Thyroid gland (tissue), 4 donors: ENCODE measurements at regions not wholly inside any gene's neighbourhood (a gene's known extent, or its start where the extent isn't known, plus 50 kb on each side); places are given as distances from the start of the nearest gene placed in this dataset.

Experiments used
- DNase-seq, 2 donors: peaks; one replicate each; pipeline ENCODE4 v3.0.0-alpha.2; 2019
- H3K27ac ChIP-seq, 3 donors: fragments of 200-600 bp; sonication (generic); 1 replicate in 2 of 3; 2 replicates in 1 of 3; pipeline ENCODE4 v1.5.1; 2016 to 2019; ENCODE audit warnings: mild to moderate bottlenecking in 1 of 3, moderate library complexity in 1 of 3
- H3K27me3 ChIP-seq: fragments of 200-600 bp; sonication (generic); one replicate; pipeline ENCODE4 v1.5.1; 2019
- H3K36me3 ChIP-seq, 2 donors: fragments of 200-600 bp; sonication (generic); one replicate each; pipeline ENCODE4 v1.5.1; 2016 to 2019
- H3K4me1 ChIP-seq, 2 donors: fragments of 200-600 bp; sonication (generic); one replicate each; pipeline ENCODE4 v1.5.1; 2017 to 2019
- H3K4me3 ChIP-seq, 3 donors: fragments of 200-600 bp; sonication (generic); replicated peaks in 1 of 3; 1 replicate in 2 of 3; 2 replicates in 1 of 3; pipeline ENCODE4 v1.5.1; 2016; ENCODE audit warnings: mild to moderate bottlenecking in 1 of 3
- H3K9me3 ChIP-seq: fragments of 200-600 bp; sonication (generic); one replicate; pipeline ENCODE4 v1.5.1; 2017
- POLR2A ChIP-seq, 2 donors: fragments of 450-650 bp; IDR thresholded peaks; one replicate each; pipeline ENCODE4 v1.6.1; 2017; ENCODE audit warnings: antibody characterized with exemption in 2 of 2, mild to moderate bottlenecking in 2 of 2, moderate library complexity in 1 of 2
- WGBS, 2 donors: methylation state at CpG; one replicate each; pipeline ENCODE4 v1.1.5; 2017; 5-methylcytosine and 5-hydroxymethylcytosine counted together
- intact Hi-C: fragments of 100-400 bp; cut with DNase I; formaldehyde crosslinking; loops from one replicate; pipeline ENCODE4 v1.15.1; 2023
- TF ChIP-seq, protein P1 (sequence below), 6 experiments: fragments of 200-600 bp in 3 of 6; fragments of 450-650 bp in 3 of 6; sonication (generic) in 3 of 6; IDR thresholded peaks; one replicate each; pipeline ENCODE4 v1.5.1; 2016 to 2019; ENCODE audit warnings: antibody characterized with exemption in 6 of 6, mild to moderate bottlenecking in 2 of 6, inconsistent platforms in 1 of 6, moderate library complexity in 1 of 6

DNA sequence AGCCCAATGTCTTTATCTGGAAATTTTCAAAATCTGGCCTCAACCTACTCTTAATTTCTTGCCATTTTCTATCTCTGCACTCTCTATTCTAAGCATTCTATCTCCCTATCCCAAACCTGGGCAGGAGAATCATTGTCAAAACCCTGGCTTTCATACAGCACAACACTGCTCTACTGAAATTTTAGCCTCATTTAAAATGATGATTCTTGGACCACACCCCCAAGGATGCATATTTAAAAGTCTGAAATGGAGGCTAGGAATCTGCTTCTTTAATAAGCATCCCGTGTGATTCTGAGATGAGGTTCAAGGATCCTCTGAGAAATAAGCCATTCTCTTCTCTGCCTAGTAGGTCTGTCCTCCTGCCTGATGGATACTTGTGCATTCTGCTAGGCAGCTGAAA is 50.8 kb upstream of the EGR2 start:
- TF ChIP-seq, protein P1, sequence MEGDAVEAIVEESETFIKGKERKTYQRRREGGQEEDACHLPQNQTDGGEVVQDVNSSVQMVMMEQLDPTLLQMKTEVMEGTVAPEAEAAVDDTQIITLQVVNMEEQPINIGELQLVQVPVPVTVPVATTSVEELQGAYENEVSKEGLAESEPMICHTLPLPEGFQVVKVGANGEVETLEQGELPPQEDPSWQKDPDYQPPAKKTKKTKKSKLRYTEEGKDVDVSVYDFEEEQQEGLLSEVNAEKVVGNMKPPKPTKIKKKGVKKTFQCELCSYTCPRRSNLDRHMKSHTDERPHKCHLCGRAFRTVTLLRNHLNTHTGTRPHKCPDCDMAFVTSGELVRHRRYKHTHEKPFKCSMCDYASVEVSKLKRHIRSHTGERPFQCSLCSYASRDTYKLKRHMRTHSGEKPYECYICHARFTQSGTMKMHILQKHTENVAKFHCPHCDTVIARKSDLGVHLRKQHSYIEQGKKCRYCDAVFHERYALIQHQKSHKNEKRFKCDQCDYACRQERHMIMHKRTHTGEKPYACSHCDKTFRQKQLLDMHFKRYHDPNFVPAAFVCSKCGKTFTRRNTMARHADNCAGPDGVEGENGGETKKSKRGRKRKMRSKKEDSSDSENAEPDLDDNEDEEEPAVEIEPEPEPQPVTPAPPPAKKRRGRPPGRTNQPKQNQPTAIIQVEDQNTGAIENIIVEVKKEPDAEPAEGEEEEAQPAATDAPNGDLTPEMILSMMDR (IDR thresholded peaks at IDR 0.05) = no peak
- no peak for TF ChIP-seq POLR2A (IDR thresholded peaks at IDR 0.05)
- 92 to 94% methylated on average over 1 of the region's 1 CpG for WGBS, 2 donors

DNA sequence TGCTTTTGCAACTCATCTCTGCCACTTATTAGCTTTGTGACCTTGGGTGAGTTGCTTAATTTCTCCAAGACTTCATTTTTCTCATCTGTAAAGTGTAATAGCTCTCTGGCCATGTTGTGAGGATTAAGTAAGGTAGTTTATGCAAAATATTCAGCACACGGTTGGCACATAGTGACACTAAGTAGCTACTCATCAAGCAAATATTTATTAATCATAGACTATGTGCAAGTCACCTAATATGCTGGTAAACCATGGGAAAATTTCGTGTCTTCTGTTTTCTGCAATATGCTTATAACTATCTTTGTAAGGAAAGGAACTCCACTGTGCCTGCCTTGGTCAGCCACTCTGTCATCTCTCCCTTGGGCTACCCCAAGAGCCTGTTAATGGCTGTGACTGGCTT is 50.3 kb upstream of the EGR2 start:
- Histone ChIP-seq H3K36me3 (no peaks in the 10 kb centered on the region), H3K9me3 (no peaks in the 10 kb centered on the region), H3K27me3 (no peaks in the 10 kb centered on the region), H3K4me1 (no peaks in the 10 kb centered on the region), H3K27ac (no peak overlapping the region), H3K4me3 (no peak overlapping the region)
- no peak for DNase-seq
- WGBS, 2 donors = 81 to 91% methylated on average over 2 of the region's 2 CpGs
- intact Hi-C loops = no loop called here
- TF ChIP-seq, protein P1 (IDR thresholded peaks at IDR 0.05) = no peak
- TF ChIP-seq POLR2A (IDR thresholded peaks at IDR 0.05) = no peak

More for the DNA sequence above, 50.8 kb upstream of the EGR2 start:
- H3K9me3 ChIP-seq = no peaks in the 10 kb centered on the region
- H3K27ac ChIP-seq = no peak overlapping the region
- H3K27me3 ChIP-seq = no peaks in the 10 kb centered on the region
- no peaks in the 10 kb centered on the region for H3K36me3 ChIP-seq
- intact Hi-C loops = no loop called here
- H3K4me3 ChIP-seq = no peak overlapping the region
- no peak for DNase-seq
- H3K4me1 ChIP-seq = no peaks in the 10 kb centered on the region
